Sigmoid colon (tissue), 6 donors: ENCODE measurements at regions not wholly inside any gene's neighbourhood (a gene's known extent, or its start where the extent isn't known, plus 50 kb on each side); places are given as distances from the start of the nearest gene placed in this dataset.
"Not testable (repeated sequence)": the region's sequence is repeated elsewhere in the genome, so short reads cannot be mapped to it uniquely, and the experiment has no call there.

Source experiments
- DNase-seq: peaks from one replicate; pipeline ENCODE4 v3.0.0-alpha.2; 2019
- H3K27ac ChIP-seq, 4 donors: fragments of 200-600 bp; sonication (generic); one replicate each; pipeline ENCODE4 v1.5.1; 2016 to 2019; ENCODE audit warnings: mild to moderate bottlenecking in 1 of 4
- H3K27me3 ChIP-seq, 3 donors: fragments of 200-600 bp; sonication (generic); one replicate each; pipeline ENCODE4 v1.5.1; 2019; ENCODE audit warnings: mild to moderate bottlenecking in 1 of 3
- H3K36me3 ChIP-seq, 4 donors: fragments of 200-600 bp; sonication (generic); one replicate each; pipeline ENCODE4 v1.5.1; 2016 to 2019
- H3K4me1 ChIP-seq, 4 donors: fragments of 200-600 bp; sonication (generic); one replicate each; pipeline ENCODE4 v1.5.1; 2017 to 2019
- H3K4me3 ChIP-seq, 4 donors: fragments of 200-600 bp; sonication (generic); one replicate each; pipeline ENCODE4 v1.5.1; 2017 to 2019; ENCODE audit warnings: mild to moderate bottlenecking in 2 of 4, moderate library complexity in 1 of 4
- H3K9me3 ChIP-seq, 4 donors: fragments of 200-600 bp in 3 of 4; sonication (generic) in 3 of 4; one replicate each; pipeline versions ENCODE4 v1.5.1 to v1.6.1; 2013 to 2019
- EP300 ChIP-seq, 4 donors: sonication (generic); formaldehyde crosslinking; IDR thresholded peaks; one replicate each; pipeline ENCODE4 v1.6.1; 2017; ENCODE audit warnings: antibody characterized with exemption in 4 of 4
- POLR2A ChIP-seq, 2 donors: fragments of 450-650 bp; IDR thresholded peaks; one replicate each; pipeline ENCODE4 v1.6.1; 2016; ENCODE audit warnings: antibody characterized with exemption in 2 of 2, mild to moderate bottlenecking in 2 of 2, moderate library complexity in 2 of 2
- POLR2AphosphoS5 ChIP-seq, 4 donors: sonication (generic); formaldehyde crosslinking; IDR thresholded peaks; one replicate each; pipeline ENCODE4 v1.6.1; 2017; ENCODE audit warnings: antibody characterized with exemption in 4 of 4
- WGBS, 2 donors: extraction: QIAGEN DNeasy Blood & Tissue Kit; methylation state at CpG; one replicate each; pipeline ENCODE4 v1.1.7; 2013; 5-methylcytosine and 5-hydroxymethylcytosine counted together
- intact Hi-C: fragments of 100-400 bp; cut with DNase I; formaldehyde crosslinking; loops from one replicate; pipeline ENCODE4 v1.15.1; 2023
- TF ChIP-seq, protein P1 (sequence below), 4 experiments: fragments of 450-650 bp in 3 of 4; fragments of 200-600 bp in 1 of 4; IDR thresholded peaks; one replicate each; pipeline ENCODE4 v1.5.1; 2016 to 2019; ENCODE audit warnings: antibody characterized with exemption in 4 of 4, mild to moderate bottlenecking in 3 of 4, moderate library complexity in 2 of 4
- donor health status: healthy with polysubstance abuse.
- donor health status: healthy.

GRCh38 chr1:157460381-157460780 is 91.9 kb downstream of the FCRL5 start:
- H3K4me3 ChIP-seq = no peak overlapping the region
- H3K9me3 ChIP-seq = no peaks in the 10 kb centered on the region
- H3K27ac ChIP-seq = no peak overlapping the region
- intact Hi-C loops = no loop called here
- TF ChIP-seq POLR2A (IDR thresholded peaks at IDR 0.05) = no peak
- 85 to 88% methylated on average over 1 of the region's 1 CpG for WGBS, 2 donors
- H3K27me3 ChIP-seq = no peaks in the 10 kb centered on the region
- no peaks in the 10 kb centered on the region for H3K36me3 ChIP-seq
- no peaks in the 10 kb centered on the region for H3K4me1 ChIP-seq
- no peak for DNase-seq

GRCh38 chr1:157457279-157457678 is 95.0 kb downstream of the FCRL5 start:
- H3K27ac ChIP-seq = no peak overlapping the region
- 81 to 89% methylated on average over 3 of the region's 3 CpGs for WGBS, 2 donors

DNA sequence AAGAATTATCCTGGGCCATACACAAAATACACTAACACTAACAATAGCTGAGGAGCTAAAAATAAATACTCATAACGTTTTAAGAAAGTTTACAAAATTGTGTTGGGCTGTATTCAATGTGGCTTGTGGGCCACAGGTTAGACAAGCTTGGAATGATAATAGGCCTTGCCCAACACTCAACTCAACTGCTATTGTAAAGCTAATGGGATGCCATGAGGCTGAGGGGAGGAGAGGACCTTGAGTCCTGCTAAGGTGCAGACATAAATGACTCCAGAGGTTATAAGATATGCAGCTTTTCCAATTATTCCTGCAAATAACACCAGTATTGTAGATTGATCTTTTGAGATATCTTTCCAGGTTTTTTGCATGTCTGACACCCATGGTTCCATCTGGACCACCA is 97.0 kb downstream of the FCRL5 start:
- no peaks in the 10 kb centered on the region for H3K27me3 ChIP-seq
- 30 to 59% methylated on average over 1 of the region's 1 CpG for WGBS, 2 donors
- no peak for DNase-seq
- TF ChIP-seq POLR2AphosphoS5 (IDR thresholded peaks at IDR 0.05) (no peak), EP300 (IDR thresholded peaks at IDR 0.05) (no peak), POLR2A (IDR thresholded peaks at IDR 0.05) (no peak)
- TF ChIP-seq, protein P1, sequence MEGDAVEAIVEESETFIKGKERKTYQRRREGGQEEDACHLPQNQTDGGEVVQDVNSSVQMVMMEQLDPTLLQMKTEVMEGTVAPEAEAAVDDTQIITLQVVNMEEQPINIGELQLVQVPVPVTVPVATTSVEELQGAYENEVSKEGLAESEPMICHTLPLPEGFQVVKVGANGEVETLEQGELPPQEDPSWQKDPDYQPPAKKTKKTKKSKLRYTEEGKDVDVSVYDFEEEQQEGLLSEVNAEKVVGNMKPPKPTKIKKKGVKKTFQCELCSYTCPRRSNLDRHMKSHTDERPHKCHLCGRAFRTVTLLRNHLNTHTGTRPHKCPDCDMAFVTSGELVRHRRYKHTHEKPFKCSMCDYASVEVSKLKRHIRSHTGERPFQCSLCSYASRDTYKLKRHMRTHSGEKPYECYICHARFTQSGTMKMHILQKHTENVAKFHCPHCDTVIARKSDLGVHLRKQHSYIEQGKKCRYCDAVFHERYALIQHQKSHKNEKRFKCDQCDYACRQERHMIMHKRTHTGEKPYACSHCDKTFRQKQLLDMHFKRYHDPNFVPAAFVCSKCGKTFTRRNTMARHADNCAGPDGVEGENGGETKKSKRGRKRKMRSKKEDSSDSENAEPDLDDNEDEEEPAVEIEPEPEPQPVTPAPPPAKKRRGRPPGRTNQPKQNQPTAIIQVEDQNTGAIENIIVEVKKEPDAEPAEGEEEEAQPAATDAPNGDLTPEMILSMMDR (IDR thresholded peaks at IDR 0.05) = no peak
- no peak overlapping the region for H3K4me3 ChIP-seq
- H3K27ac ChIP-seq = no peak overlapping the region
- H3K9me3 ChIP-seq = no peaks in the 10 kb centered on the region
- H3K4me1 ChIP-seq = no peaks in the 10 kb centered on the region
- intact Hi-C loops = no loop called here
- no peaks in the 10 kb centered on the region for H3K36me3 ChIP-seq

More at GRCh38 chr1:157457279-157457678, 95.0 kb downstream of the FCRL5 start:
- Histone ChIP-seq H3K27me3 (no peaks in the 10 kb centered on the region), H3K4me1 (no peaks in the 10 kb centered on the region), H3K36me3 (no peaks in the 10 kb centered on the region), H3K4me3 (no peak overlapping the region), H3K9me3 (no peaks in the 10 kb centered on the region)
- intact Hi-C loops = no loop called here
- TF ChIP-seq, protein P1 (IDR thresholded peaks at IDR 0.05) = no peak
- TF ChIP-seq POLR2A (IDR thresholded peaks at IDR 0.05) = no peak
- no peak for DNase-seq

DNA sequence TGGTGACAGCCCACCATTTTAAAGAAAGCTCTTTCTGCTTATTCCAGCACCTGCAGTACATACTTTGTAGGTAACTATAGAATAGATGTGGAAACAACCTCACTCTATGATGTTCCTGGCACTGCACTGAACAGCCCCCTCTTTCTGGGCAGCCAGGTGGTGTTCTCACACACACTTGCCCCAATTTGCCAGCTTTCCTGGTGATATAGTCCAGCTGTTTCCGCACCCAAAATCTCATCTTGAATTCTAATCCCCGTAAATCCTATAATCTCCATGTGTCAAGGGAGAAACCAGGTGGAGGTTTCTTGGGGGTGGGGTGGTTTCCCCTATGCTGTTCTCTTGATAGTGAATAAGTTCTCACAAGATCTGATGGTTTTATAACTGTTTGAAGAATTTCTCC is 102.2 kb downstream of the FCRL5 start:
- H3K36me3 ChIP-seq = no peaks in the 10 kb centered on the region

GRCh38 chr1:157448636-157449035 is 103.7 kb downstream of the FCRL5 start:
- Histone ChIP-seq H3K4me3 (no peak overlapping the region), H3K9me3 (no peaks in the 10 kb centered on the region), H3K27me3 (no peaks in the 10 kb centered on the region), H3K27ac (no peak overlapping the region), H3K36me3 (no peaks in the 10 kb centered on the region), H3K4me1 (no peaks in the 10 kb centered on the region)
- TF ChIP-seq, protein P1 (IDR thresholded peaks at IDR 0.05) = no peak
- TF ChIP-seq EP300 (IDR thresholded peaks at IDR 0.05) (no peak), POLR2AphosphoS5 (IDR thresholded peaks at IDR 0.05) (no peak), POLR2A (IDR thresholded peaks at IDR 0.05) (no peak)
- intact Hi-C loops = no loop called here
- no peak for DNase-seq

More for the DNA sequence above, 102.2 kb downstream of the FCRL5 start:
- Histone ChIP-seq H3K27me3 (no peaks in the 10 kb centered on the region), H3K4me3 (no peak overlapping the region), H3K4me1 (no peaks in the 10 kb centered on the region), H3K27ac (no peak overlapping the region), H3K9me3 (no peaks in the 10 kb centered on the region)
- TF ChIP-seq, protein P1 (IDR thresholded peaks at IDR 0.05) = no peak
- TF ChIP-seq POLR2AphosphoS5 (IDR thresholded peaks at IDR 0.05) (no peak), POLR2A (IDR thresholded peaks at IDR 0.05) (no peak), EP300 (IDR thresholded peaks at IDR 0.05) (no peak)
- 97% methylated on average over 2 of the region's 2 CpGs for WGBS, 2 donors
- DNase-seq = no peak
- intact Hi-C loops = no loop called here

- H3K9me3 ChIP-seq, H3K4me3 ChIP-seq, H3K36me3 ChIP-seq, H3K4me1 ChIP-seq, H3K27ac ChIP-seq, intact Hi-C loops, DNase-seq, H3K27me3 ChIP-seq: not testable (repeated sequence)
- WGBS, 2 donors = 95% methylated on average over 31 of the region's 31 CpGs
These were observed 106.0 kb downstream of the FCRL5 start for GRCh38 chr1:157446356-157446755.

DNA sequence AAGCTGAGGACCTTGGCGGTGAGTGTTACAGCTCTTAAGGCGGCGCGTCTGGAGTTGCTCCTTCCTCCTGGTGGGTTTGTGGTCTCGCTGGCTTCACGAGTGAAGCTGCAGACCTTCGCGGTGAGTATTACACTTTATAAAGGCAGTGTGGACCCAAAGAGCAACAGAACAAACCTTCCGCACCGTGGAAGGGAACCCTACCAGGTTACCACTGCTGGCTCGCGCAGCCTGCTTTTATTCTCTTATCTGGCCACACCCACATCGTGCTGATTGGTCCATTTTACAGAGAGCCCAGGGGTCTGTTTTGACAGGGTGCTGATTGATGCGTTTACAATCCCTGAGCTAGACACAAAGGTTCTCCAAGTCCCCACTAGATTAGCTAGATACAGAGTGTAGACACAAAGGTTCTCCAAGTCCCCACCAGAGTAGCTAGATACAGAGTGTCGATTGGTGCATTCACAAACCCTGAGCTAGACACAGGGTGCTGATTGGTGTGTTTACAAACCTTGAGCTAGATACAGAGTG is 106.6 kb downstream of the FCRL5 start:
- H3K4me3 ChIP-seq, H3K27me3 ChIP-seq, H3K9me3 ChIP-seq, H3K27ac ChIP-seq, H3K4me1 ChIP-seq, H3K36me3 ChIP-seq, intact Hi-C loops, DNase-seq: not testable (repeated sequence)
- WGBS, 2 donors = 95 to 96% methylated on average over 15 of the region's 15 CpGs
